GM21360 (cell line): ENCODE measurements at regions not wholly inside any gene's neighbourhood (a gene's known extent, or its start where the extent isn't known, plus 50 kb on each side); places are given as distances from the start of the nearest gene placed in this dataset.

Source experiments
- ATAC-seq: cut with Tn5 transposase; IDR thresholded peaks from one replicate; pipeline ENCODE4 v1.9.1; 2021; ENCODE audit warnings: mild to moderate bottlenecking, moderate library complexity; ENCODE audit not compliant: unreplicated experiment

- ATAC-seq, result no peak
Observed at GRCh38 chr3:7793786-7794185, 707.8 kb upstream of the LMCD1 start.

- ATAC-seq, result no peak
Observed at GRCh38 chr3:7798276-7798675, 703.3 kb upstream of the LMCD1 start.

- ATAC-seq, result no peak
Observed at GRCh38 chr3:7800006-7800780, 701.4 kb upstream of the LMCD1 start.

GRCh38 chr3:7812490-7812889, 689.1 kb upstream of the LMCD1 start:
- ATAC-seq, result no peak

- ATAC-seq, result no peak
Observed at GRCh38 chr3:7813365-7813764, 688.3 kb upstream of the LMCD1 start.

GRCh38 chr3:7817239-7817638, 684.4 kb upstream of the LMCD1 start:
- no peak for ATAC-seq

GRCh38 chr3:7820969-7821368, 680.7 kb upstream of the LMCD1 start:
- no peak for ATAC-seq

GRCh38 chr3:7821858-7822257, 679.8 kb upstream of the LMCD1 start:
- no peak for ATAC-seq

- ATAC-seq, result no peak
Observed at GRCh38 chr3:7841451-7841850, 660.2 kb upstream of the LMCD1 start.

GRCh38 chr3:7843441-7843840, 658.2 kb upstream of the LMCD1 start:
- no peak for ATAC-seq

- no peak for ATAC-seq
Observed at GRCh38 chr3:7847021-7847420, 654.6 kb upstream of the LMCD1 start.

GRCh38 chr3:7847521-7847920, 654.1 kb upstream of the LMCD1 start:
- no peak for ATAC-seq

- ATAC-seq, result no peak
Observed at GRCh38 chr3:7854266-7854665, 647.4 kb upstream of the LMCD1 start.

- no peak for ATAC-seq
Observed at GRCh38 chr3:7854721-7855120, 646.9 kb upstream of the LMCD1 start.

GRCh38 chr3:7865611-7866010, 636.0 kb upstream of the LMCD1 start:
- ATAC-seq, result no peak

- ATAC-seq, result no peak
Observed at GRCh38 chr3:7867587-7867986, 634.0 kb upstream of the LMCD1 start.

- no peak for ATAC-seq
Observed at GRCh38 chr3:7871003-7871560, 630.5 kb upstream of the LMCD1 start.

- ATAC-seq, result no peak
Observed at GRCh38 chr3:7874116-7874515, 627.5 kb upstream of the LMCD1 start.

- ATAC-seq, result no peak
Observed at GRCh38 chr3:7875925-7876324, 625.7 kb upstream of the LMCD1 start.

GRCh38 chr3:7876741-7877297, 624.8 kb upstream of the LMCD1 start:
- no peak for ATAC-seq

- no peak for ATAC-seq
Observed at GRCh38 chr3:7877312-7877711, 624.3 kb upstream of the LMCD1 start.

GRCh38 chr3:7879572-7879971, 622.1 kb upstream of the LMCD1 start:
- no peak for ATAC-seq
